GM23338 (cell line): ENCODE measurements at regions not wholly inside any gene's neighbourhood (a gene's known extent, or its start where the extent isn't known, plus 50 kb on each side); places are given as distances from the start of the nearest gene placed in this dataset.

ENCODE experiments used
- CREB1 ChIP-seq: fragments of 250-450 bp; sonication (Bioruptor Pico); IDR thresholded peaks from 2 replicates; pipeline ENCODE4 v1.5.0; 2020; ENCODE audit warnings: low read depth, mild to moderate bottlenecking, moderate library complexity
- EZH2 ChIP-seq: fragments of 200-600 bp; sonication (generic); IDR thresholded peaks from one replicate; pipeline ENCODE4 v1.8.0; 2017; ENCODE audit warnings: antibody characterized with exemption, mild to moderate bottlenecking, low read depth; ENCODE audit not compliant: unreplicated experiment
- EZH2phosphoT487 ChIP-seq: fragments of 200-600 bp; sonication (generic); IDR thresholded peaks from one replicate; pipeline ENCODE4 v1.8.1; 2018; ENCODE audit warnings: antibody characterized with exemption; ENCODE audit not compliant: unreplicated experiment
- JUNB ChIP-seq: IDR thresholded peaks from one replicate; pipeline ENCODE4 v1.6.1; 2016; ENCODE audit warnings: antibody characterized with exemption; ENCODE audit not compliant: unreplicated experiment
- POLR2AphosphoS5 ChIP-seq: IDR thresholded peaks from 2 replicates; pipeline ENCODE4 v1.6.1; 2016; ENCODE audit warnings: antibody characterized with exemption, low read depth
- STAT1 ChIP-seq: IDR thresholded peaks from one replicate; pipeline ENCODE4 v1.6.1; 2016; ENCODE audit warnings: antibody characterized with exemption; ENCODE audit not compliant: unreplicated experiment
- ZNF114 ChIP-seq: fragments of 250-450 bp; sonication (Bioruptor Pico); IDR thresholded peaks from 2 replicates; pipeline ENCODE4 v1.5.0; 2020; ENCODE audit warnings: mild to moderate bottlenecking, moderate library complexity
- ZNF331 ChIP-seq: fragments of 250-450 bp; sonication (Bioruptor Pico); IDR thresholded peaks from 2 replicates; pipeline ENCODE4 v1.5.0; 2020; ENCODE audit warnings: low read depth, mild to moderate bottlenecking, moderate library complexity
- TF ChIP-seq, protein P1 (sequence below), 2 experiments: fragments of 200-600 bp in 1 of 2; sonication (generic) in 1 of 2; conservative IDR thresholded peaks; 2 replicates each; pipeline versions ENCODE4 v1.5.1 to v1.6.1; 2016 to 2017; ENCODE audit warnings: antibody characterized with exemption in 2 of 2, low read depth in 2 of 2, mild to moderate bottlenecking in 2 of 2, moderate library complexity in 1 of 2
- TF ChIP-seq, protein P2 (sequence below): IDR thresholded peaks from one replicate; pipeline ENCODE4 v1.6.1; 2018; ENCODE audit warnings: antibody characterized with exemption; ENCODE audit not compliant: unreplicated experiment
- TF ChIP-seq, protein P3 (sequence below): IDR thresholded peaks from 2 replicates; pipeline ENCODE4 v1.6.1; 2016; ENCODE audit warnings: antibody characterized with exemption
- TF ChIP-seq, protein P4 (sequence below): fragments of 250-450 bp; sonication (Bioruptor Pico); IDR thresholded peaks from 2 replicates; pipeline ENCODE4 v1.5.0; 2020; ENCODE audit warnings: mild to moderate bottlenecking, moderate library complexity

DNA sequence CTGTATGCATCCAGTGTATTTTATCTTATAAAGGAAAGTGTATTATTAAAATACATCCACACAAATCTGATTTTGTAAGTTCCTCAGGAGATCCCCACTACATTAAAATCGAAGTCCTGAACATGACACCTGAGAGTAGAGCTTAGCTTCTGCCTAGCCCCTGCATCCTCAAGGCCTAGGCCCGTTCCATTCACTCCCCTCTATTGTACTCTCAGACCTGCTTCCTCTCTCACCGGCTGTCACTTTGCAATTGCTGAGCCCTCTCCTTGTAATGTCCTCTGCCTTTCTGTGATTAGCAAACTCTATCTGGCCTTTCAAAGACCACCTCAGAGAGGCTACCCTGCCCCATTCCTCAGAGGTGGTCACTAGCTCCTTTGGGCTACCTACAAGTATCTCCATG, 160.8 kb downstream of the FTCDNL1 start:
- TF ChIP-seq EZH2 (no peak), POLR2AphosphoS5 (no peak), ZNF114 (CRISPR knock-in tag) (no peak), CREB1 (CRISPR knock-in tag) (no peak), EZH2phosphoT487 (no peak), ZNF331 (CRISPR knock-in tag) (no peak), JUNB (no peak), STAT1 (no peak)
- TF ChIP-seq, protein P1, sequence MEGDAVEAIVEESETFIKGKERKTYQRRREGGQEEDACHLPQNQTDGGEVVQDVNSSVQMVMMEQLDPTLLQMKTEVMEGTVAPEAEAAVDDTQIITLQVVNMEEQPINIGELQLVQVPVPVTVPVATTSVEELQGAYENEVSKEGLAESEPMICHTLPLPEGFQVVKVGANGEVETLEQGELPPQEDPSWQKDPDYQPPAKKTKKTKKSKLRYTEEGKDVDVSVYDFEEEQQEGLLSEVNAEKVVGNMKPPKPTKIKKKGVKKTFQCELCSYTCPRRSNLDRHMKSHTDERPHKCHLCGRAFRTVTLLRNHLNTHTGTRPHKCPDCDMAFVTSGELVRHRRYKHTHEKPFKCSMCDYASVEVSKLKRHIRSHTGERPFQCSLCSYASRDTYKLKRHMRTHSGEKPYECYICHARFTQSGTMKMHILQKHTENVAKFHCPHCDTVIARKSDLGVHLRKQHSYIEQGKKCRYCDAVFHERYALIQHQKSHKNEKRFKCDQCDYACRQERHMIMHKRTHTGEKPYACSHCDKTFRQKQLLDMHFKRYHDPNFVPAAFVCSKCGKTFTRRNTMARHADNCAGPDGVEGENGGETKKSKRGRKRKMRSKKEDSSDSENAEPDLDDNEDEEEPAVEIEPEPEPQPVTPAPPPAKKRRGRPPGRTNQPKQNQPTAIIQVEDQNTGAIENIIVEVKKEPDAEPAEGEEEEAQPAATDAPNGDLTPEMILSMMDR (conservative IDR thresholded peaks at IDR 0.05; ENCODE audit: low read depth in 2 of 2): no peak
- TF ChIP-seq, protein P2, sequence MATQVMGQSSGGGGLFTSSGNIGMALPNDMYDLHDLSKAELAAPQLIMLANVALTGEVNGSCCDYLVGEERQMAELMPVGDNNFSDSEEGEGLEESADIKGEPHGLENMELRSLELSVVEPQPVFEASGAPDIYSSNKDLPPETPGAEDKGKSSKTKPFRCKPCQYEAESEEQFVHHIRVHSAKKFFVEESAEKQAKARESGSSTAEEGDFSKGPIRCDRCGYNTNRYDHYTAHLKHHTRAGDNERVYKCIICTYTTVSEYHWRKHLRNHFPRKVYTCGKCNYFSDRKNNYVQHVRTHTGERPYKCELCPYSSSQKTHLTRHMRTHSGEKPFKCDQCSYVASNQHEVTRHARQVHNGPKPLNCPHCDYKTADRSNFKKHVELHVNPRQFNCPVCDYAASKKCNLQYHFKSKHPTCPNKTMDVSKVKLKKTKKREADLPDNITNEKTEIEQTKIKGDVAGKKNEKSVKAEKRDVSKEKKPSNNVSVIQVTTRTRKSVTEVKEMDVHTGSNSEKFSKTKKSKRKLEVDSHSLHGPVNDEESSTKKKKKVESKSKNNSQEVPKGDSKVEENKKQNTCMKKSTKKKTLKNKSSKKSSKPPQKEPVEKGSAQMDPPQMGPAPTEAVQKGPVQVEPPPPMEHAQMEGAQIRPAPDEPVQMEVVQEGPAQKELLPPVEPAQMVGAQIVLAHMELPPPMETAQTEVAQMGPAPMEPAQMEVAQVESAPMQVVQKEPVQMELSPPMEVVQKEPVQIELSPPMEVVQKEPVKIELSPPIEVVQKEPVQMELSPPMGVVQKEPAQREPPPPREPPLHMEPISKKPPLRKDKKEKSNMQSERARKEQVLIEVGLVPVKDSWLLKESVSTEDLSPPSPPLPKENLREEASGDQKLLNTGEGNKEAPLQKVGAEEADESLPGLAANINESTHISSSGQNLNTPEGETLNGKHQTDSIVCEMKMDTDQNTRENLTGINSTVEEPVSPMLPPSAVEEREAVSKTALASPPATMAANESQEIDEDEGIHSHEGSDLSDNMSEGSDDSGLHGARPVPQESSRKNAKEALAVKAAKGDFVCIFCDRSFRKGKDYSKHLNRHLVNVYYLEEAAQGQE: no peak
- TF ChIP-seq, protein P3, sequence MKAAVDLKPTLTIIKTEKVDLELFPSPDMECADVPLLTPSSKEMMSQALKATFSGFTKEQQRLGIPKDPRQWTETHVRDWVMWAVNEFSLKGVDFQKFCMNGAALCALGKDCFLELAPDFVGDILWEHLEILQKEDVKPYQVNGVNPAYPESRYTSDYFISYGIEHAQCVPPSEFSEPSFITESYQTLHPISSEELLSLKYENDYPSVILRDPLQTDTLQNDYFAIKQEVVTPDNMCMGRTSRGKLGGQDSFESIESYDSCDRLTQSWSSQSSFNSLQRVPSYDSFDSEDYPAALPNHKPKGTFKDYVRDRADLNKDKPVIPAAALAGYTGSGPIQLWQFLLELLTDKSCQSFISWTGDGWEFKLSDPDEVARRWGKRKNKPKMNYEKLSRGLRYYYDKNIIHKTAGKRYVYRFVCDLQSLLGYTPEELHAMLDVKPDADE: no peak
- TF ChIP-seq, protein P4, sequence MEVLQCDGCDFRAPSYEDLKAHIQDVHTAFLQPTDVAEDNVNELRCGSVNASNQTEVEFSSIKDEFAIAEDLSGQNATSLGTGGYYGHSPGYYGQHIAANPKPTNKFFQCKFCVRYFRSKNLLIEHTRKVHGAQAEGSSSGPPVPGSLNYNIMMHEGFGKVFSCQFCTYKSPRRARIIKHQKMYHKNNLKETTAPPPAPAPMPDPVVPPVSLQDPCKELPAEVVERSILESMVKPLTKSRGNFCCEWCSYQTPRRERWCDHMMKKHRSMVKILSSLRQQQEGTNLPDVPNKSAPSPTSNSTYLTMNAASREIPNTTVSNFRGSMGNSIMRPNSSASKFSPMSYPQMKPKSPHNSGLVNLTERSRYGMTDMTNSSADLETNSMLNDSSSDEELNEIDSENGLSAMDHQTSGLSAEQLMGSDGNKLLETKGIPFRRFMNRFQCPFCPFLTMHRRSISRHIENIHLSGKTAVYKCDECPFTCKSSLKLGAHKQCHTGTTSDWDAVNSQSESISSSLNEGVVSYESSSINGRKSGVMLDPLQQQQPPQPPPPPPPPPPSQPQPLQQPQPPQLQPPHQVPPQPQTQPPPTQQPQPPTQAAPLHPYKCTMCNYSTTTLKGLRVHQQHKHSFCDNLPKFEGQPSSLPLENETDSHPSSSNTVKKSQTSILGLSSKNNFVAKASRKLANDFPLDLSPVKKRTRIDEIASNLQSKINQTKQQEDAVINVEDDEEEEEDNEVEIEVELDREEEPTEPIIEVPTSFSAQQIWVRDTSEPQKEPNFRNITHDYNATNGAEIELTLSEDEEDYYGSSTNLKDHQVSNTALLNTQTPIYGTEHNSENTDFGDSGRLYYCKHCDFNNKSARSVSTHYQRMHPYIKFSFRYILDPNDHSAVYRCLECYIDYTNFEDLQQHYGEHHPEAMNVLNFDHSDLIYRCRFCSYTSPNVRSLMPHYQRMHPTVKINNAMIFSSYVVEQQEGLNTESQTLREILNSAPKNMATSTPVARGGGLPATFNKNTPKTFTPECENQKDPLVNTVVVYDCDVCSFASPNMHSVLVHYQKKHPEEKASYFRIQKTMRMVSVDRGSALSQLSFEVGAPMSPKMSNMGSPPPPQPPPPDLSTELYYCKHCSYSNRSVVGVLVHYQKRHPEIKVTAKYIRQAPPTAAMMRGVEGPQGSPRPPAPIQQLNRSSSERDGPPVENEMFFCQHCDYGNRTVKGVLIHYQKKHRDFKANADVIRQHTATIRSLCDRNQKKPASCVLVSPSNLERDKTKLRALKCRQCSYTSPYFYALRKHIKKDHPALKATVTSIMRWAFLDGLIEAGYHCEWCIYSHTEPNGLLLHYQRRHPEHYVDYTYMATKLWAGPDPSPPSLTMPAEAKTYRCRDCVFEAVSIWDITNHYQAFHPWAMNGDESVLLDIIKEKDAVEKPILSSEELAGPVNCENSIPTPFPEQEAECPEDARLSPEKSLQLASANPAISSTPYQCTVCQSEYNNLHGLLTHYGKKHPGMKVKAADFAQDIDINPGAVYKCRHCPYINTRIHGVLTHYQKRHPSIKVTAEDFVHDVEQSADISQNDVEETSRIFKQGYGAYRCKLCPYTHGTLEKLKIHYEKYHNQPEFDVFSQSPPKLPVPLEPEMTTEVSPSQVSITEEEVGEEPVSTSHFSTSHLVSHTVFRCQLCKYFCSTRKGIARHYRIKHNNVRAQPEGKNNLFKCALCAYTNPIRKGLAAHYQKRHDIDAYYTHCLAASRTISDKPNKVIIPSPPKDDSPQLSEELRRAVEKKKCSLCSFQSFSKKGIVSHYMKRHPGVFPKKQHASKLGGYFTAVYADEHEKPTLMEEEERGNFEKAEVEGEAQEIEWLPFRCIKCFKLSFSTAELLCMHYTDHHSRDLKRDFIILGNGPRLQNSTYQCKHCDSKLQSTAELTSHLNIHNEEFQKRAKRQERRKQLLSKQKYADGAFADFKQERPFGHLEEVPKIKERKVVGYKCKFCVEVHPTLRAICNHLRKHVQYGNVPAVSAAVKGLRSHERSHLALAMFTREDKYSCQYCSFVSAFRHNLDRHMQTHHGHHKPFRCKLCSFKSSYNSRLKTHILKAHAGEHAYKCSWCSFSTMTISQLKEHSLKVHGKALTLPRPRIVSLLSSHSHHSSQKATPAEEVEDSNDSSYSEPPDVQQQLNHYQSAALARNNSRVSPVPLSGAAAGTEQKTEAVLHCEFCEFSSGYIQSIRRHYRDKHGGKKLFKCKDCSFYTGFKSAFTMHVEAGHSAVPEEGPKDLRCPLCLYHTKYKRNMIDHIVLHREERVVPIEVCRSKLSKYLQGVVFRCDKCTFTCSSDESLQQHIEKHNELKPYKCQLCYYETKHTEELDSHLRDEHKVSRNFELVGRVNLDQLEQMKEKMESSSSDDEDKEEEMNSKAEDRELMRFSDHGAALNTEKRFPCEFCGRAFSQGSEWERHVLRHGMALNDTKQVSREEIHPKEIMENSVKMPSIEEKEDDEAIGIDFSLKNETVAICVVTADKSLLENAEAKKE (CRISPR knock-in tag): no peak
